Endothelial cell of umbilical vein (primary cell): ENCODE measurements at regions not wholly inside any gene's neighbourhood (a gene's known extent, or its start where the extent isn't known, plus 50 kb on each side); places are given as distances from the start of the nearest gene placed in this dataset.

Experiments
- GATA2 ChIP-seq: IDR thresholded peaks from 2 replicates; pipeline ENCODE4 v1.7.0; 2011; ENCODE audit warnings: low read depth, mild to moderate bottlenecking, moderate library complexity, mixed read lengths, low read length; ENCODE audit not compliant: insufficient read length, insufficient read depth
- POLR2AphosphoS5 ChIP-seq: IDR thresholded peaks from 2 replicates; pipeline ENCODE4 v1.6.1; 2012; ENCODE audit warnings: low read depth, mild to moderate bottlenecking, control low read depth, low read length, moderate library complexity; ENCODE audit not compliant: insufficient read depth
- TF ChIP-seq, protein P1 (sequence below), 2 donors: IDR thresholded peaks; 1 replicate in 1 of 2; 2 replicates in 1 of 2; pipeline ENCODE4 v1.5.1; 2011; ENCODE audit warnings: low read length in 2 of 2, mild to moderate bottlenecking in 2 of 2, moderate library complexity in 2 of 2, control low read depth in 1 of 2, inconsistent platforms in 1 of 2, low read depth in 1 of 2; ENCODE audit not compliant: insufficient read depth in 1 of 2; ENCODE audit errors: extremely low read depth in 1 of 2
- TF ChIP-seq, protein P2 (sequence below): IDR thresholded peaks from 2 replicates; pipeline ENCODE4 v1.6.1; 2011; ENCODE audit not compliant: insufficient read depth, insufficient read length

GRCh38 chr14:77988096-77988870 is 181.9 kb upstream of the NRXN3 start:
- TF ChIP-seq, protein P1, sequence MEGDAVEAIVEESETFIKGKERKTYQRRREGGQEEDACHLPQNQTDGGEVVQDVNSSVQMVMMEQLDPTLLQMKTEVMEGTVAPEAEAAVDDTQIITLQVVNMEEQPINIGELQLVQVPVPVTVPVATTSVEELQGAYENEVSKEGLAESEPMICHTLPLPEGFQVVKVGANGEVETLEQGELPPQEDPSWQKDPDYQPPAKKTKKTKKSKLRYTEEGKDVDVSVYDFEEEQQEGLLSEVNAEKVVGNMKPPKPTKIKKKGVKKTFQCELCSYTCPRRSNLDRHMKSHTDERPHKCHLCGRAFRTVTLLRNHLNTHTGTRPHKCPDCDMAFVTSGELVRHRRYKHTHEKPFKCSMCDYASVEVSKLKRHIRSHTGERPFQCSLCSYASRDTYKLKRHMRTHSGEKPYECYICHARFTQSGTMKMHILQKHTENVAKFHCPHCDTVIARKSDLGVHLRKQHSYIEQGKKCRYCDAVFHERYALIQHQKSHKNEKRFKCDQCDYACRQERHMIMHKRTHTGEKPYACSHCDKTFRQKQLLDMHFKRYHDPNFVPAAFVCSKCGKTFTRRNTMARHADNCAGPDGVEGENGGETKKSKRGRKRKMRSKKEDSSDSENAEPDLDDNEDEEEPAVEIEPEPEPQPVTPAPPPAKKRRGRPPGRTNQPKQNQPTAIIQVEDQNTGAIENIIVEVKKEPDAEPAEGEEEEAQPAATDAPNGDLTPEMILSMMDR (IDR thresholded peaks at IDR 0.05; ENCODE audit: extremely low read depth in 1 of 2, insufficient read depth in 1 of 2, low read depth in 1 of 2, low read length in 2 of 2): no peak
- TF ChIP-seq POLR2AphosphoS5 (no peak), GATA2 (no peak)
- TF ChIP-seq, protein P2, sequence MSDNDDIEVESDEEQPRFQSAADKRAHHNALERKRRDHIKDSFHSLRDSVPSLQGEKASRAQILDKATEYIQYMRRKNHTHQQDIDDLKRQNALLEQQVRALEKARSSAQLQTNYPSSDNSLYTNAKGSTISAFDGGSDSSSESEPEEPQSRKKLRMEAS: no peak
